ENCODE measurements at regions not wholly inside any gene's neighbourhood (a gene's known extent, or its start where the extent isn't known, plus 50 kb on each side); places are given as distances from the start of the nearest gene placed in this dataset.

- TF ChIP-seq POLR2A (IDR thresholded peaks at IDR 0.05) (no peak), CTCF (IDR thresholded peaks at IDR 0.05) (no peak), POLR2AphosphoS5 (IDR thresholded peaks at IDR 0.05) (no peak), EP300 (IDR thresholded peaks at IDR 0.05; ENCODE audit: low read depth) (no peak)
Observed at GRCh38 chr2:48114256-48114655, 200.2 kb upstream of the FOXN2 start.

GRCh38 chr2:48116497-48116896 lies 198.0 kb upstream of the FOXN2 start:
- Histone ChIP-seq H3K27ac (no peak overlapping the region), H3K36me3 (no peaks in the 10 kb centered on the region), H3K27me3 (no peaks in the 10 kb centered on the region), H3K9me3 (no peaks in the 10 kb centered on the region), H3K4me1 (peaks cover 0 to 8% (median 6%) of the 10 kb centered on the region in 4 donors), H3K4me3 (no peak overlapping the region)
- TF ChIP-seq CTCF (IDR thresholded peaks at IDR 0.05) (no peak), EP300 (IDR thresholded peaks at IDR 0.05; ENCODE audit: low read depth) (no peak), POLR2A (IDR thresholded peaks at IDR 0.05) (no peak), POLR2AphosphoS5 (IDR thresholded peaks at IDR 0.05) (no peak)
- intact Hi-C loops (cut with DNase I; ENCODE audit: low total_unique reads) = no loop called here
- in situ Hi-C loops (cut with MboI; ENCODE audit: low pct_ligation_motif_present in 1 of 4, low pct_unique_long_range_greater_than_20kb in 1 of 4, low sequenced_read_pairs in 3 of 4) = no loop called here
- DNase-seq = no peak

More at GRCh38 chr2:48114256-48114655, 200.2 kb upstream of the FOXN2 start:
- intact Hi-C loops (cut with DNase I; ENCODE audit: low total_unique reads) = no loop called here
- no peak overlapping the region for H3K27ac ChIP-seq
- H3K4me1 ChIP-seq = peaks cover 0 to 21% (median 13%) of the 10 kb centered on the region in 4 donors
- H3K4me3 ChIP-seq = no peak overlapping the region
- 32 to 38% methylated on average over 2 of the region's 2 CpGs for WGBS, 2 donors (ENCODE audit: low coverage in 1 of 2)
- in situ Hi-C loops (cut with MboI; ENCODE audit: low pct_ligation_motif_present in 1 of 4, low pct_unique_long_range_greater_than_20kb in 1 of 4, low sequenced_read_pairs in 3 of 4) = no loop called here
- DNase-seq = peak; percentile 61
- no peaks in the 10 kb centered on the region for H3K9me3 ChIP-seq
- H3K27me3 ChIP-seq = no peaks in the 10 kb centered on the region
- H3K36me3 ChIP-seq = no peaks in the 10 kb centered on the region

- no peak overlapping the region for H3K4me3 ChIP-seq
- H3K27me3 ChIP-seq = no peaks in the 10 kb centered on the region
- H3K4me1 ChIP-seq = no peaks in the 10 kb centered on the region
- intact Hi-C loops (cut with DNase I; ENCODE audit: low total_unique reads) (no loop called here), in situ Hi-C loops (cut with MboI; ENCODE audit: low pct_ligation_motif_present in 1 of 4, low pct_unique_long_range_greater_than_20kb in 1 of 4, low sequenced_read_pairs in 3 of 4) (no loop called here)
- no peak for DNase-seq
- 78 to 80% methylated on average over 3 to 6 of the region's 6 CpGs for WGBS, 2 donors (ENCODE audit: low coverage in 1 of 2)
- H3K36me3 ChIP-seq = no peaks in the 10 kb centered on the region
- no peaks in the 10 kb centered on the region for H3K9me3 ChIP-seq
- TF ChIP-seq CTCF (IDR thresholded peaks at IDR 0.05) (no peak), POLR2A (IDR thresholded peaks at IDR 0.05) (no peak), POLR2AphosphoS5 (IDR thresholded peaks at IDR 0.05) (no peak), EP300 (IDR thresholded peaks at IDR 0.05; ENCODE audit: low read depth) (no peak)
- no peak overlapping the region for H3K27ac ChIP-seq
Observed at GRCh38 chr2:48118895-48119294, 195.6 kb upstream of the FOXN2 start.

- H3K4me3 ChIP-seq = no peak overlapping the region
- no peaks in the 10 kb centered on the region for H3K4me1 ChIP-seq
- no peaks in the 10 kb centered on the region for H3K36me3 ChIP-seq
- intact Hi-C loops (cut with DNase I; ENCODE audit: low total_unique reads) = no loop called here
- in situ Hi-C loops (cut with MboI; ENCODE audit: low pct_ligation_motif_present in 1 of 4, low pct_unique_long_range_greater_than_20kb in 1 of 4, low sequenced_read_pairs in 3 of 4) = no loop called here
- TF ChIP-seq POLR2A (IDR thresholded peaks at IDR 0.05) (no peak), POLR2AphosphoS5 (IDR thresholded peaks at IDR 0.05) (no peak), CTCF (IDR thresholded peaks at IDR 0.05) (no peak), EP300 (IDR thresholded peaks at IDR 0.05; ENCODE audit: low read depth) (no peak)
- no peak for DNase-seq
- H3K27ac ChIP-seq = no peak overlapping the region
- no peaks in the 10 kb centered on the region for H3K27me3 ChIP-seq
- H3K9me3 ChIP-seq = no peaks in the 10 kb centered on the region
- WGBS, 2 donors (ENCODE audit: low coverage in 1 of 2) = 54 to 71% methylated on average over 3 of the region's 3 CpGs
Observed at GRCh38 chr2:48120112-48120511, 194.4 kb upstream of the FOXN2 start.
